Endodermal cell (in vitro differentiated cells): ENCODE measurements at regions not wholly inside any gene's neighbourhood (a gene's known extent, or its start where the extent isn't known, plus 50 kb on each side); places are given as distances from the start of the nearest gene placed in this dataset.

ENCODE experiments used
- DNase-seq: peaks from one replicate; pipeline ENCODE4 v3.0.0-alpha.2; 2017
- H3K27ac ChIP-seq: 2 replicates; pipeline ENCODE4 v1.5.1; 2013; ENCODE audit warnings: mild to moderate bottlenecking, low read depth, low read length, moderate library complexity
- H3K27me3 ChIP-seq: 2 replicates; pipeline ENCODE4 v1.6.1; 2013; ENCODE audit warnings: mild to moderate bottlenecking, low read length, moderate library complexity; ENCODE audit not compliant: insufficient read depth, control insufficient read depth, poor library complexity, severe bottlenecking
- H3K36me3 ChIP-seq: 2 replicates; pipeline ENCODE4 v1.7.0; 2013; ENCODE audit warnings: mild to moderate bottlenecking, low read length, moderate library complexity; ENCODE audit not compliant: control insufficient read depth, insufficient read depth
- H3K4me1 ChIP-seq: one replicate; pipeline ENCODE4 v1.7.0; 2013; ENCODE audit warnings: low read length; ENCODE audit not compliant: control insufficient read depth, insufficient read depth
- H3K4me3 ChIP-seq: 2 replicates; pipeline ENCODE4 v1.5.1; 2013; ENCODE audit warnings: mild to moderate bottlenecking, low read length, moderate library complexity
- H3K9ac ChIP-seq: 2 replicates; pipeline ENCODE4 v1.6.1; 2013; ENCODE audit warnings: mild to moderate bottlenecking, low read length, moderate library complexity; ENCODE audit not compliant: poor library complexity, severe bottlenecking; ENCODE audit errors: extremely low read depth
- H3K9me3 ChIP-seq: 2 replicates; pipeline ENCODE4 v1.6.1; 2013; ENCODE audit warnings: mild to moderate bottlenecking, low read length, moderate library complexity; ENCODE audit not compliant: control insufficient read depth
- H3K27ac Mint-ChIP-seq: 2 replicates; pipeline ENCODE4 v1.8.0; 2020; ENCODE audit warnings: mixed read lengths
- H3K27me3 Mint-ChIP-seq: 2 replicates; pipeline ENCODE4 v1.8.0; 2021; ENCODE audit warnings: mild to moderate bottlenecking, mixed read lengths; ENCODE audit not compliant: insufficient read depth
- H3K36me3 Mint-ChIP-seq: 2 replicates; pipeline ENCODE4 v1.8.0; 2020; ENCODE audit warnings: low read depth, mixed read lengths
- H3K4me1 Mint-ChIP-seq: 2 replicates; pipeline ENCODE4 v1.8.0; 2020; ENCODE audit warnings: mixed read lengths
- H3K4me3 Mint-ChIP-seq: 2 replicates; pipeline ENCODE4 v1.8.0; 2020; ENCODE audit warnings: mild to moderate bottlenecking, moderate library complexity, mixed read lengths
- H3K9me3 Mint-ChIP-seq: 2 replicates; pipeline ENCODE4 v1.8.0; 2020; ENCODE audit warnings: mild to moderate bottlenecking, mixed read lengths
- WGBS, 2 experiments: methylation state at CpG; one replicate each; pipeline versions ENCODE4 v1.1.5 to v1.1.7; 2013; ENCODE audit warnings: missing lambda C conversion rate in 2 of 2, mixed read lengths in 1 of 2; ENCODE audit not compliant: insufficient coverage in 1 of 2, insufficient read length in 1 of 2; 5-methylcytosine and 5-hydroxymethylcytosine counted together
- TF ChIP-seq, protein P1 (sequence below): fragments of 200-600 bp; sonication (generic); conservative IDR thresholded peaks from 2 replicates; pipeline ENCODE4 v1.5.0; 2021; ENCODE audit warnings: antibody characterized with exemption, mild to moderate bottlenecking

GRCh38 chr7:17131983-17132655 is 166.3 kb upstream of the AHR start:
- Mint-ChIP-seq H3K4me1 (peaks cover 24% of the 10 kb centered on the region), H3K27me3 (peaks cover 46% of the 10 kb centered on the region), H3K36me3 (no peaks in the 10 kb centered on the region), H3K9me3 (no peaks in the 10 kb centered on the region), H3K27ac (no peak overlapping the region), H3K4me3 (no peak overlapping the region)
- Histone ChIP-seq H3K27ac (no peak overlapping the region), H3K4me1 (no peaks in the 10 kb centered on the region), H3K36me3 (no peaks in the 10 kb centered on the region), H3K9ac (no peak overlapping the region), H3K9me3 (peaks cover 4% of the 10 kb centered on the region), H3K4me3 (no peak overlapping the region), H3K27me3 (peaks cover 39% of the 10 kb centered on the region)
- DNase-seq, result no peak
- WGBS, 2 experiments, result 94 to 100% methylated on average over 1 to 6 of the region's 6 CpGs
- TF ChIP-seq, protein P1, sequence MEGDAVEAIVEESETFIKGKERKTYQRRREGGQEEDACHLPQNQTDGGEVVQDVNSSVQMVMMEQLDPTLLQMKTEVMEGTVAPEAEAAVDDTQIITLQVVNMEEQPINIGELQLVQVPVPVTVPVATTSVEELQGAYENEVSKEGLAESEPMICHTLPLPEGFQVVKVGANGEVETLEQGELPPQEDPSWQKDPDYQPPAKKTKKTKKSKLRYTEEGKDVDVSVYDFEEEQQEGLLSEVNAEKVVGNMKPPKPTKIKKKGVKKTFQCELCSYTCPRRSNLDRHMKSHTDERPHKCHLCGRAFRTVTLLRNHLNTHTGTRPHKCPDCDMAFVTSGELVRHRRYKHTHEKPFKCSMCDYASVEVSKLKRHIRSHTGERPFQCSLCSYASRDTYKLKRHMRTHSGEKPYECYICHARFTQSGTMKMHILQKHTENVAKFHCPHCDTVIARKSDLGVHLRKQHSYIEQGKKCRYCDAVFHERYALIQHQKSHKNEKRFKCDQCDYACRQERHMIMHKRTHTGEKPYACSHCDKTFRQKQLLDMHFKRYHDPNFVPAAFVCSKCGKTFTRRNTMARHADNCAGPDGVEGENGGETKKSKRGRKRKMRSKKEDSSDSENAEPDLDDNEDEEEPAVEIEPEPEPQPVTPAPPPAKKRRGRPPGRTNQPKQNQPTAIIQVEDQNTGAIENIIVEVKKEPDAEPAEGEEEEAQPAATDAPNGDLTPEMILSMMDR, result no peak

- no peak overlapping the region for H3K27ac Mint-ChIP-seq
- H3K4me3 Mint-ChIP-seq, result no peak overlapping the region
- no peaks in the 10 kb centered on the region for H3K9me3 Mint-ChIP-seq
Measured at GRCh38 chr7:17132726-17133125, 165.7 kb upstream of the AHR start.

GRCh38 chr7:17133977-17134376 is 164.5 kb upstream of the AHR start:
- Mint-ChIP-seq H3K4me1 (peaks cover 23% of the 10 kb centered on the region), H3K27ac (no peak overlapping the region), H3K4me3 (no peak overlapping the region), H3K27me3 (peaks cover 58% of the 10 kb centered on the region), H3K9me3 (no peaks in the 10 kb centered on the region), H3K36me3 (no peaks in the 10 kb centered on the region)
- Histone ChIP-seq H3K4me1 (no peaks in the 10 kb centered on the region), H3K9ac (no peak overlapping the region), H3K27me3 (peaks cover 57% of the 10 kb centered on the region), H3K4me3 (no peak overlapping the region), H3K36me3 (no peaks in the 10 kb centered on the region), H3K9me3 (peaks cover 4% of the 10 kb centered on the region), H3K27ac (no peak overlapping the region)
- DNase-seq, result no peak
- TF ChIP-seq, protein P1, result no peak
- 29 to 88% methylated on average over 1 of the region's 1 CpG for WGBS, 2 experiments

More at GRCh38 chr7:17132726-17133125, 165.7 kb upstream of the AHR start:
- Histone ChIP-seq H3K4me1 (no peaks in the 10 kb centered on the region), H3K9ac (no peak overlapping the region), H3K27me3 (peaks cover 44% of the 10 kb centered on the region), H3K9me3 (peaks cover 4% of the 10 kb centered on the region), H3K4me3 (no peak overlapping the region), H3K36me3 (no peaks in the 10 kb centered on the region), H3K27ac (no peak overlapping the region)
- 92 to 93% methylated on average over 2 to 3 of the region's 3 CpGs for WGBS, 2 experiments
- H3K36me3 Mint-ChIP-seq, result no peaks in the 10 kb centered on the region
- no peak for DNase-seq
- TF ChIP-seq, protein P1, result no peak
- H3K27me3 Mint-ChIP-seq, result peaks cover 48% of the 10 kb centered on the region
- peaks cover 24% of the 10 kb centered on the region for H3K4me1 Mint-ChIP-seq
